ENCODE measurements at regions not wholly inside any gene's neighbourhood (a gene's known extent, or its start where the extent isn't known, plus 50 kb on each side); places are given as distances from the start of the nearest gene placed in this dataset.

- no peak for DNase-seq
- H3K9me2 ChIP-seq: no peaks in the 10 kb centered on the region
- no peaks in the 10 kb centered on the region for H3F3A ChIP-seq (replicated peaks; ENCODE audit: insufficient read depth)
- H4K20me1 ChIP-seq (ENCODE audit: insufficient read depth): no peaks in the 10 kb centered on the region
- no peak overlapping the region for H2AFZ ChIP-seq (ENCODE audit: low read depth)
- ChIA-PET POLR2A (no interaction called here), CTCF (interaction anchor here (1.4 kb wide), 1 partner anchor 11 kb away, joined by 3 read pairs; no protein-coding TSS in a partner anchor)
- H3K4me1 ChIP-seq (ENCODE audit: control insufficient read depth in 1 of 2, insufficient read depth in 2 of 2, low read depth in 1 of 2, low read length in 1 of 2): no peaks in the 10 kb centered on the region
- no peaks in the 10 kb centered on the region for H3K36me3 ChIP-seq (replicated peaks in 1 of 2; ENCODE audit: control insufficient read depth in 1 of 2, insufficient read depth in 2 of 2, low read length in 1 of 2)
- no peaks in the 10 kb centered on the region for H3K9me3 ChIP-seq
- no peak overlapping the region for H3K27ac ChIP-seq (ENCODE audit: low read depth in 2 of 2, low read length in 1 of 2)
- WGBS (ENCODE audit: low lambda C conversion rate): 6% methylated on average over 3 of the region's 3 CpGs
- TF ChIP-seq ZBTB33 (IDR thresholded peaks at IDR 0.05; ENCODE audit: borderline replicate concordance, low read depth): no peak
- no peak for TF ChIP-seq CTCF (IDR thresholded peaks at IDR 0.05)
- TF ChIP-seq TAF1 (IDR thresholded peaks at IDR 0.05; ENCODE audit: borderline replicate concordance, low read depth, low read length): no peak
- TF ChIP-seq TEAD4 (IDR thresholded peaks at IDR 0.05; ENCODE audit: borderline replicate concordance, insufficient read depth): no peak
- no peak for TF ChIP-seq USF2 (IDR thresholded peaks at IDR 0.05; ENCODE audit: borderline replicate concordance, low read depth, low read length)
- TF ChIP-seq GABPA (IDR thresholded peaks at IDR 0.05; ENCODE audit: low read depth): no peak
- no peak overlapping the region for H3K4me3 ChIP-seq (ENCODE audit: low read depth in 2 of 2, low read length in 1 of 2)
- no peaks in the 10 kb centered on the region for H3K27me3 ChIP-seq (ENCODE audit: insufficient read depth)
- no peak overlapping the region for H3K4me2 ChIP-seq
- no peaks in the 10 kb centered on the region for H3K79me2 ChIP-seq (ENCODE audit: insufficient read depth)
- no peak overlapping the region for H3K9ac ChIP-seq
Observed at GRCh38 chr3:166900866-166901577, 479.1 kb downstream of the ZBBX start.

GRCh38 chr3:166897811-166898210, 482.3 kb downstream of the ZBBX start:
- H3F3A ChIP-seq (replicated peaks; ENCODE audit: insufficient read depth): no peaks in the 10 kb centered on the region
- H2AFZ ChIP-seq (ENCODE audit: low read depth): no peak overlapping the region
- ChIA-PET CTCF (no interaction called here), POLR2A (no interaction called here)
- H3K27ac ChIP-seq (ENCODE audit: low read depth in 2 of 2, low read length in 1 of 2): no peak overlapping the region
- H3K9me3 ChIP-seq: no peaks in the 10 kb centered on the region
- no peaks in the 10 kb centered on the region for H3K9me2 ChIP-seq
- no peaks in the 10 kb centered on the region for H4K20me1 ChIP-seq (ENCODE audit: insufficient read depth)
- no peaks in the 10 kb centered on the region for H3K4me1 ChIP-seq (ENCODE audit: control insufficient read depth in 1 of 2, insufficient read depth in 2 of 2, low read depth in 1 of 2, low read length in 1 of 2)
- no peak overlapping the region for H3K9ac ChIP-seq
- H3K4me2 ChIP-seq: no peak overlapping the region
- H3K79me2 ChIP-seq (ENCODE audit: insufficient read depth): no peaks in the 10 kb centered on the region
- no peak for DNase-seq
- no peaks in the 10 kb centered on the region for H3K27me3 ChIP-seq (ENCODE audit: insufficient read depth)
- H3K4me3 ChIP-seq (ENCODE audit: low read depth in 2 of 2, low read length in 1 of 2): no peak overlapping the region
- no peaks in the 10 kb centered on the region for H3K36me3 ChIP-seq (replicated peaks in 1 of 2; ENCODE audit: control insufficient read depth in 1 of 2, insufficient read depth in 2 of 2, low read length in 1 of 2)
- WGBS (ENCODE audit: low lambda C conversion rate): 3% methylated on average over 1 of the region's 1 CpG
- no peak for TF ChIP-seq RFX5 (IDR thresholded peaks at IDR 0.05; ENCODE audit: low read length)
